HEK293 (cell line): ENCODE measurements at regions not wholly inside any gene's neighbourhood (a gene's known extent, or its start where the extent isn't known, plus 50 kb on each side); places are given as distances from the start of the nearest gene placed in this dataset.

Source experiments
- CTCF ChIA-PET: fragments of 350-600 bp; formaldehyde crosslinking; extraction: SDS; loops from one replicate; lab custom pipeline; 2021; ENCODE audit warnings: antibody characterized with exemption; lab: Yijun Ruan, JAX
- POLR2A ChIA-PET: fragments of 300-600 bp; formaldehyde crosslinking; extraction: SDS; loops from one replicate; lab custom pipeline; 2020; ENCODE audit warnings: antibody characterized with exemption, inconsistent platforms; lab: Yijun Ruan, JAX
- H3K27ac ChIP-seq: fragments of 200-500 bp; sonication (Bioruptor generic); 2 replicates; pipeline ENCODE4 v1.5.1; 2014; ENCODE audit warnings: low read depth, low read length, control low read depth, inconsistent platforms; ENCODE audit errors: extremely low read depth
- H3K36me3 ChIP-seq, 2 experiments: fragments of 200-500 bp in 1 of 2; sonication (Bioruptor generic) in 1 of 2; 1 replicate in 1 of 2; 2 replicates in 1 of 2; pipeline ENCODE4 v1.5.1; 2014 to 2017; ENCODE audit warnings: inconsistent platforms in 2 of 2, low read length in 2 of 2; ENCODE audit not compliant: control insufficient read depth in 2 of 2, insufficient read depth in 1 of 2
- H3K4me1 ChIP-seq: fragments of 200-500 bp; sonication (Bioruptor generic); 2 replicates; pipeline ENCODE4 v1.5.1; 2014; ENCODE audit warnings: mild to moderate bottlenecking, low read length, inconsistent platforms; ENCODE audit not compliant: control insufficient read depth, insufficient read depth
- H3K4me3 ChIP-seq: 2 replicates; pipeline ENCODE4 v1.5.1; 2011; ENCODE audit warnings: low read depth, mild to moderate bottlenecking, control low read depth, low read length, moderate library complexity
- H3K9me3 ChIP-seq: fragments of 200-500 bp; sonication (Bioruptor generic); 2 replicates; pipeline ENCODE4 v1.5.1; 2014; ENCODE audit warnings: low read depth, low read length, inconsistent platforms; ENCODE audit not compliant: control insufficient read depth, insufficient read depth
- GLIS1 ChIP-seq: fragments of 450-650 bp; formaldehyde crosslinking; IDR thresholded peaks from 2 replicates; pipeline ENCODE4 v1.5.1; 2016; ENCODE audit warnings: missing biosample characterization, missing genetic modification characterization
- GLIS2 ChIP-seq: fragments of 450-650 bp; formaldehyde crosslinking; IDR thresholded peaks from 2 replicates; pipeline ENCODE4 v1.5.1; 2016; ENCODE audit warnings: missing biosample characterization, missing genetic modification characterization
- HOXD13 ChIP-seq: sonication (generic); formaldehyde crosslinking; IDR thresholded peaks from 2 replicates; pipeline ENCODE4 v1.8.0; 2022; ENCODE audit warnings: missing genetic modification reagents, borderline replicate concordance
- KLF1 ChIP-seq: fragments of 450-650 bp; formaldehyde crosslinking; IDR thresholded peaks from 2 replicates; pipeline ENCODE4 v1.5.1; 2016; ENCODE audit warnings: missing biosample characterization, missing genetic modification characterization
- OVOL3 ChIP-seq: fragments of 450-650 bp; formaldehyde crosslinking; IDR thresholded peaks from 2 replicates; pipeline ENCODE4 v1.5.1; 2016; ENCODE audit warnings: missing biosample characterization, missing genetic modification characterization
- SCRT2 ChIP-seq: fragments of 450-650 bp; formaldehyde crosslinking; IDR thresholded peaks from 2 replicates; pipeline ENCODE4 v1.5.1; 2016; ENCODE audit warnings: missing biosample characterization, missing genetic modification characterization
- TRIM28 ChIP-seq: IDR thresholded peaks from 2 replicates; pipeline ENCODE4 v1.6.1; 2011; ENCODE audit warnings: low read length, control low read depth, borderline replicate concordance
- ZBTB10 ChIP-seq: fragments of 450-650 bp; formaldehyde crosslinking; IDR thresholded peaks from 2 replicates; pipeline ENCODE4 v1.5.1; 2016; ENCODE audit warnings: missing biosample characterization, missing genetic modification characterization
- ZBTB21 ChIP-seq: fragments of 450-650 bp; formaldehyde crosslinking; IDR thresholded peaks from 2 replicates; pipeline ENCODE4 v1.5.1; 2017; ENCODE audit warnings: missing biosample characterization, missing genetic modification characterization
- ZNF174 ChIP-seq: fragments of 450-650 bp; formaldehyde crosslinking; IDR thresholded peaks from 2 replicates; pipeline ENCODE4 v1.5.0; 2017; ENCODE audit warnings: missing biosample characterization, mild to moderate bottlenecking, missing genetic modification characterization
- ZNF184 ChIP-seq: fragments of 450-650 bp; IDR thresholded peaks from 2 replicates; pipeline ENCODE4 v1.5.1; 2018; ENCODE audit warnings: missing biosample characterization, mild to moderate bottlenecking, missing genetic modification characterization
- ZNF19 ChIP-seq: fragments of 450-650 bp; formaldehyde crosslinking; IDR thresholded peaks from 2 replicates; pipeline ENCODE4; 2016; ENCODE audit warnings: missing biosample characterization, missing genetic modification characterization, low read depth
- ZNF223 ChIP-seq: fragments of 450-650 bp; formaldehyde crosslinking; IDR thresholded peaks from 2 replicates; pipeline ENCODE4 v1.5.1; 2016; ENCODE audit warnings: missing biosample characterization, missing genetic modification characterization
- ZNF239 ChIP-seq: fragments of 450-650 bp; formaldehyde crosslinking; IDR thresholded peaks from 2 replicates; pipeline ENCODE4 v1.5.1; 2016; ENCODE audit warnings: missing biosample characterization, missing genetic modification characterization
- ZNF266 ChIP-seq: fragments of 450-650 bp; formaldehyde crosslinking; IDR thresholded peaks from 2 replicates; pipeline ENCODE4 v1.5.1; 2016; ENCODE audit warnings: missing biosample characterization, missing genetic modification characterization, low read depth
- ZNF280C ChIP-seq: fragments of 450-650 bp; formaldehyde crosslinking; IDR thresholded peaks from 2 replicates; pipeline ENCODE4 v1.5.1; 2016; ENCODE audit warnings: missing biosample characterization, missing genetic modification characterization
- ZNF501 ChIP-seq: fragments of 450-650 bp; formaldehyde crosslinking; IDR thresholded peaks from 2 replicates; pipeline ENCODE4 v1.5.1; 2016; ENCODE audit warnings: missing biosample characterization, missing genetic modification characterization
- ZNF510 ChIP-seq: fragments of 450-650 bp; formaldehyde crosslinking; IDR thresholded peaks from 2 replicates; pipeline ENCODE4 v1.5.1; 2018; ENCODE audit warnings: mild to moderate bottlenecking, missing genetic modification characterization, missing biosample characterization; ENCODE audit not compliant: insufficient replicate concordance
- ZNF513 ChIP-seq: fragments of 450-650 bp; IDR thresholded peaks from 2 replicates; pipeline ENCODE4 v1.5.1; 2018; ENCODE audit warnings: missing biosample characterization, missing genetic modification characterization
- ZNF529 ChIP-seq: fragments of 450-650 bp; formaldehyde crosslinking; IDR thresholded peaks from 2 replicates; pipeline ENCODE4 v1.5.1; 2017; ENCODE audit warnings: missing genetic modification characterization, missing biosample characterization; ENCODE audit not compliant: insufficient replicate concordance
- ZNF544 ChIP-seq: fragments of 450-650 bp; formaldehyde crosslinking; IDR thresholded peaks from 2 replicates; pipeline ENCODE4 v1.5.0; 2017; ENCODE audit warnings: missing biosample characterization, missing genetic modification characterization
- ZNF555 ChIP-seq: fragments of 450-650 bp; formaldehyde crosslinking; conservative IDR thresholded peaks from 2 replicates; pipeline ENCODE4 v1.5.1; 2017; ENCODE audit warnings: missing biosample characterization, mild to moderate bottlenecking, missing genetic modification characterization, inconsistent platforms
- ZNF580 ChIP-seq: fragments of 450-650 bp; formaldehyde crosslinking; IDR thresholded peaks from 2 replicates; pipeline ENCODE4 v1.5.1; 2016; ENCODE audit warnings: missing biosample characterization, missing genetic modification characterization
- ZXDB ChIP-seq: fragments of 450-650 bp; formaldehyde crosslinking; IDR thresholded peaks from 2 replicates; pipeline ENCODE4 v1.5.1; 2016; ENCODE audit warnings: missing biosample characterization, missing genetic modification characterization

GRCh38 chr20:21020659-21021471 is 85.3 kb downstream of the LINC00237 start:
- TF ChIP-seq GLIS1 (tag by site-specific recombination) = no peak
- no peak for TF ChIP-seq ZNF266
- TF ChIP-seq ZXDB (tag by site-specific recombination) = no peak
- TF ChIP-seq ZBTB21 (tag by site-specific recombination) = no peak
- TF ChIP-seq ZNF174 (tag by site-specific recombination) = no peak
- no peak for TF ChIP-seq ZNF529 (tag by site-specific recombination)
- no peak for TF ChIP-seq ZNF580 (tag by site-specific recombination)
- TF ChIP-seq ZNF223 (tag by site-specific recombination) = no peak
- no peak for TF ChIP-seq ZNF501
- TF ChIP-seq KLF1 (tag by site-specific recombination) = no peak
- no peak for TF ChIP-seq ZNF184 (tag by site-specific recombination)
- TF ChIP-seq ZNF544 (tag by site-specific recombination) = no peak
- no peak for TF ChIP-seq ZNF19 (tag by site-specific recombination)
- TF ChIP-seq GLIS2 (tag by site-specific recombination) = no peak
- no peak for TF ChIP-seq ZNF513 (tag by site-specific recombination)
- POLR2A ChIA-PET = no interaction called here
- no peak overlapping the region for H3K4me3 ChIP-seq
- H3K27ac ChIP-seq = no peak overlapping the region
- H3K9me3 ChIP-seq = no peaks in the 10 kb centered on the region
- no peaks in the 10 kb centered on the region for H3K36me3 ChIP-seq
- CTCF ChIA-PET = interaction anchor here (0.6 kb wide), 1 partner anchor 605 kb away, joined by 4 read pairs; no protein-coding TSS in a partner anchor
- H3K4me1 ChIP-seq = no peaks in the 10 kb centered on the region

GRCh38 chr20:21019814-21020658 is 86.1 kb downstream of the LINC00237 start:
- H3K36me3 ChIP-seq = no peaks in the 10 kb centered on the region
- ChIA-PET POLR2A (no interaction called here), CTCF (no interaction called here)
- no peaks in the 10 kb centered on the region for H3K9me3 ChIP-seq
- H3K4me3 ChIP-seq = no peak overlapping the region
- no peak overlapping the region for H3K27ac ChIP-seq
- H3K4me1 ChIP-seq = no peaks in the 10 kb centered on the region
- TF ChIP-seq SCRT2 (tag by site-specific recombination) (no peak), OVOL3 (tag by site-specific recombination) (no peak), ZNF239 (tag by site-specific recombination) (no peak), ZNF510 (tag by site-specific recombination) (no peak), TRIM28 (no peak), ZNF280C (tag by site-specific recombination) (no peak), ZNF555 (tag by site-specific recombination) (no peak), ZBTB10 (tag by site-specific recombination) (no peak), HOXD13 (no peak)
